Peyer's patch (tissue), 4 donors: ENCODE measurements at regions not wholly inside any gene's neighbourhood (a gene's known extent, or its start where the extent isn't known, plus 50 kb on each side); places are given as distances from the start of the nearest gene placed in this dataset.
"Not testable (repeated sequence)": the region's sequence is repeated elsewhere in the genome, so short reads cannot be mapped to it uniquely, and the experiment has no call there.

Experiments
- DNase-seq, 3 donors: peaks; one replicate each; pipeline ENCODE4 v3.0.0-alpha.2; 2017 to 2019
- H3K27ac ChIP-seq, 4 donors: fragments of 200-600 bp; sonication (generic); one replicate each; pipeline ENCODE4 v1.5.1; 2016 to 2019
- H3K27me3 ChIP-seq, 2 donors: fragments of 200-600 bp; sonication (generic); one replicate each; pipeline ENCODE4 v1.5.1; 2019
- H3K36me3 ChIP-seq, 3 donors: fragments of 200-600 bp; sonication (generic); one replicate each; pipeline ENCODE4 v1.5.1; 2016 to 2019
- H3K4me1 ChIP-seq, 4 donors: fragments of 200-600 bp; sonication (generic); one replicate each; pipeline ENCODE4 v1.5.1; 2016 to 2019
- H3K4me3 ChIP-seq, 4 donors: fragments of 200-600 bp; sonication (generic); 1 replicate in 3 of 4; 2 replicates in 1 of 4; pipeline ENCODE4 v1.5.1; 2016 to 2019; ENCODE audit warnings: mild to moderate bottlenecking in 1 of 4
- H3K9me3 ChIP-seq, 4 donors: fragments of 200-600 bp; sonication (generic); one replicate each; pipeline ENCODE4 v1.5.1; 2016 to 2019; ENCODE audit warnings: mild to moderate bottlenecking in 1 of 4
- POLR2A ChIP-seq, 2 donors: fragments of 450-650 bp; IDR thresholded peaks; one replicate each; pipeline ENCODE4 v1.5.1; 2017; ENCODE audit warnings: antibody characterized with exemption in 2 of 2, mild to moderate bottlenecking in 2 of 2, moderate library complexity in 2 of 2
- TF ChIP-seq, protein P1 (sequence below), 6 experiments: fragments of 450-650 bp in 4 of 6; fragments of 200-600 bp in 2 of 6; sonication (generic) in 1 of 6; IDR thresholded peaks; one replicate each; pipeline ENCODE4 v1.5.1; 2017 to 2019; ENCODE audit warnings: antibody characterized with exemption in 6 of 6, mild to moderate bottlenecking in 3 of 6, moderate library complexity in 1 of 6

DNA sequence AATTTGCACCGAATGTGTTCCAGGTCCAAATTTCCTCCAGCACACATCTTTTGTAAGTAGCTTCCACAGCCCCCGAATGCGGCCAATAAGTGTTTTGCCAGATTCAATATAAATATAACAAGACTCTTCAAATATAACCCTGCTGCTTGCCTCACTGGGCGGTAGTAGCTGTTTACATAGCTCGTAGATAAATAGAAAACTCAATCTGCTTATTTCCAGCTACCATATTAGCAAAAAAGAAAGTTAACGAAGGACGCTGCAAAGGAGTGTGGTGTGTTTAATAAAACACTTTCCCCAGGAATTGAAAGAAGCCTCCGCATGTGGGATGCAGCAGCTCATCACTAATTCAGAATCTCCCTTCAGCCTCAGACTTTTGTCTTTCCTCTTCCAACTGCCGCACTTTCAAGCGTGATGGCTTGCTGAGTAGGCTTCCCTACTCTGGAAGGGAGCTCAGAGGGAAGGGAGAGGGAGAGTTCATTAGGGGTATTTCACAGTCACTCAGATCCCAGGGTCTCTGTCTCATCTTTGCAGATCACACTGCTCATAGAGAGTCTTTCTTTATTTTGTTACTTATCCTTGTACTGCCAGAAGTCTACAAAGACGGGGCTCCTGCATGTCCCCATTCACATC lies 367.0 kb downstream of the RND3 start:
- no peak for TF ChIP-seq POLR2A (IDR thresholded peaks at IDR 0.05)
- TF ChIP-seq, protein P1, sequence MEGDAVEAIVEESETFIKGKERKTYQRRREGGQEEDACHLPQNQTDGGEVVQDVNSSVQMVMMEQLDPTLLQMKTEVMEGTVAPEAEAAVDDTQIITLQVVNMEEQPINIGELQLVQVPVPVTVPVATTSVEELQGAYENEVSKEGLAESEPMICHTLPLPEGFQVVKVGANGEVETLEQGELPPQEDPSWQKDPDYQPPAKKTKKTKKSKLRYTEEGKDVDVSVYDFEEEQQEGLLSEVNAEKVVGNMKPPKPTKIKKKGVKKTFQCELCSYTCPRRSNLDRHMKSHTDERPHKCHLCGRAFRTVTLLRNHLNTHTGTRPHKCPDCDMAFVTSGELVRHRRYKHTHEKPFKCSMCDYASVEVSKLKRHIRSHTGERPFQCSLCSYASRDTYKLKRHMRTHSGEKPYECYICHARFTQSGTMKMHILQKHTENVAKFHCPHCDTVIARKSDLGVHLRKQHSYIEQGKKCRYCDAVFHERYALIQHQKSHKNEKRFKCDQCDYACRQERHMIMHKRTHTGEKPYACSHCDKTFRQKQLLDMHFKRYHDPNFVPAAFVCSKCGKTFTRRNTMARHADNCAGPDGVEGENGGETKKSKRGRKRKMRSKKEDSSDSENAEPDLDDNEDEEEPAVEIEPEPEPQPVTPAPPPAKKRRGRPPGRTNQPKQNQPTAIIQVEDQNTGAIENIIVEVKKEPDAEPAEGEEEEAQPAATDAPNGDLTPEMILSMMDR (IDR thresholded peaks at IDR 0.05) = no peak
- H3K27ac ChIP-seq = no peak overlapping the region

DNA sequence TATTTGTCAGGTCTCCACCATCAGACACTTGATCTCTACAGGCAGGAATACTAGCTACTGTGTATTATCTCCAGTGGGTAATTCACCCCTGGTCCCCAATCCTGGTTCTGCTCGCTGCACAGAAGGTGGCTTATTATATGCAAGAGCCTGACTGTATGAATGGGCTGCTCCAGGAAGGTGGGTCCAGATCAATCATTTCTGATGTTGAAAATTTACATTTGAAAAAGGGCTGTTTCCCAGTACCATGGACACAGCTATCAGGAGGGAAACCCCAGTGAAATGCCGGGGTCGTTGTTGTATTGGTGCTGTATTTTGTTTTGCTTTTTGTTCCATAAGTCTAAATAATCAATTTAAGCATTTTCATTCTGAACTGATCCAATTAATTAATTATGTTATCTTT lies 367.6 kb downstream of the RND3 start:
- Histone ChIP-seq H3K4me1 (no peaks in the 10 kb centered on the region), H3K4me3 (no peak overlapping the region), H3K36me3 (no peaks in the 10 kb centered on the region), H3K27me3 (no peaks in the 10 kb centered on the region), H3K9me3 (no peaks in the 10 kb centered on the region), H3K27ac (no peak overlapping the region)
- TF ChIP-seq, protein P1 (IDR thresholded peaks at IDR 0.05) = no peak
- TF ChIP-seq POLR2A (IDR thresholded peaks at IDR 0.05) = no peak
- DNase-seq = no peak

More for the DNA sequence above, 367.0 kb downstream of the RND3 start:
- DNase-seq = no peak
- Histone ChIP-seq H3K4me1 (no peaks in the 10 kb centered on the region), H3K27me3 (no peaks in the 10 kb centered on the region), H3K4me3 (no peak overlapping the region), H3K36me3 (no peaks in the 10 kb centered on the region), H3K9me3 (no peaks in the 10 kb centered on the region)

DNA sequence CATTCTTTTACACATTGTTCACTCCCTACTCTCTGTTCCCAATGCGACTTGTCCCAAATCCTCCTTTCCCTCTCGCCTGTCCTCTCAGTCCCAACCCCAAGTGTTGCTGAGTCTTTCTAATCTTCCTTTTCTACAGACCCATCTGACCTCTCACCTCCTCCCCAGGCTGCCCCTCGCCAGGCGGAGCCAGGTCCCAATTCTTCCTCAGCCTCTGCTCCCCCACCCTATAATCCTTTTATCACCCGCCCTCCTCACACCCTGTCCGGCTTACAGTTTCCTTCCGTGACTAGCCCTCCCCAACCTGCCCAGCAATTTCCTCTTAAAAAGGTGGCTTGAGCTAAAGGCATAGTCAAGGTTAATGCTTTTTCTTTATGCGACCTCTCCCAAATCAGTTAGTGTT lies 373.4 kb downstream of the RND3 start:
- H3K4me1 ChIP-seq, H3K27me3 ChIP-seq, DNase-seq, H3K9me3 ChIP-seq, H3K27ac ChIP-seq, H3K36me3 ChIP-seq, H3K4me3 ChIP-seq: not testable (repeated sequence)

DNA sequence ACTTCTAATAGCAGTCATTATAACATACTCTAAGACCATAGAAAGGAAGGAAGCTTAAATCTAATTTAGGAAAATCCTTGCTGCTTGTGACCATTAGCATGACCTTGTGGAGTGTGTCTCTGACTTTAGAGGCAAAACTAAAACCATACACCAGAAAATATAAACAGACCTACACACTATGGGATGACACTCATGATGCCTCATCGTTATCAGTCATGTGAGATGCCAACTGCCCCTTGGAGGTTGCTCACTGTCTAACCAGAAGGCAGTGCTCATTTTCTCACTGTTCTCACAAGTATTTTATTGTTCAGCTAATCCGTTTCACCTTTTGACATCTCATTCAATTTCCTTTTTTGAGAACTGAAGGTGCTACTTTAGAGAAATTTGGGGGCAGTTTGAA lies 376.9 kb downstream of the RND3 start:
- Histone ChIP-seq H3K27ac (no peak overlapping the region), H3K4me1 (no peaks in the 10 kb centered on the region), H3K9me3 (no peaks in the 10 kb centered on the region), H3K36me3 (no peaks in the 10 kb centered on the region), H3K4me3 (no peak overlapping the region), H3K27me3 (no peaks in the 10 kb centered on the region)
- TF ChIP-seq, protein P1 (IDR thresholded peaks at IDR 0.05) = no peak
- TF ChIP-seq POLR2A (IDR thresholded peaks at IDR 0.05) = no peak
- no peak for DNase-seq

DNA sequence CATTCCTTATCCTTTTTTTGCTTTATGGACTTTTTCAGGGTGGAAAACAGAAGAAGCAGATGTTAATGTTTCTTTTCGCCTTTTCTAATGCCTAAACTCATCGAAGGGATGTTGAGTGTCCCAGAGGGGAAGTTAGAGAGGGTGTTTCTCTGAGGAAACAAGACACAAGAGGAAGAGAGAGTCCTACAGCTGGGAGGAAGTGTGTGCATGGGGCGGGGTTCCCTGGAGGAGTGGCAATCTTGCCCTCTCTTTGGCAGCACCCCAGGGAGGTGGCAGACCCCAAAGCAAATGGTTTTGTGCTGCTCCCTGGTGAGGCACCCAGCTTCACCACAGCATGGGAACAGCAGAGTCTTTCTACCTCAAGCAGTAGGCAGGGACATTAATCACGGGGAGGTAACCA lies 377.6 kb downstream of the RND3 start:
- Histone ChIP-seq H3K36me3 (no peaks in the 10 kb centered on the region), H3K27me3 (no peaks in the 10 kb centered on the region), H3K27ac (no peak overlapping the region), H3K9me3 (no peaks in the 10 kb centered on the region), H3K4me3 (no peak overlapping the region), H3K4me1 (no peaks in the 10 kb centered on the region)
- no peak for DNase-seq
- TF ChIP-seq, protein P1 (IDR thresholded peaks at IDR 0.05) = no peak
- TF ChIP-seq POLR2A (IDR thresholded peaks at IDR 0.05) = no peak

DNA sequence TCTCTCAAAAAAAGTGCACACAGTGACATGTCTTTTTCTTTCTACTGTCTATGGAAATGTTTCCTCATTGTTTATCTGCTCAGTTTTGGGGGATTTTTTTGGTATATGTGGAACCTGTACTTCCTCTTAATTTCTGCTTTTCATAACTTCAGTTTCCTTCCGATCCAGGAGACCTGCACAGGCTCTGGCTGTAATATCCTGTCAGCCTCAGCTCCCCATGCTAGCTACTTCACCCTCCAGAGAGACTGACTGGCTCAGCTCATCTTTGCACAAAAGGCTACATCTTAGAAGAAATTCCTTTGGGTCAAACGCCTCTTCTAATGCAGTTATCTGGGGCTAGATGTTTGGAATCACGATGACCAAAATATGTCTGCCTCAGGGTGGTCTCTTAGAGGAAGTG lies 378.4 kb downstream of the RND3 start:
- H3K9me3 ChIP-seq = no peaks in the 10 kb centered on the region
- no peak overlapping the region for H3K27ac ChIP-seq
- H3K27me3 ChIP-seq = no peaks in the 10 kb centered on the region
- no peak overlapping the region for H3K4me3 ChIP-seq
- no peak for DNase-seq
- no peaks in the 10 kb centered on the region for H3K36me3 ChIP-seq
- H3K4me1 ChIP-seq = no peaks in the 10 kb centered on the region
- no peak for TF ChIP-seq POLR2A (IDR thresholded peaks at IDR 0.05)

DNA sequence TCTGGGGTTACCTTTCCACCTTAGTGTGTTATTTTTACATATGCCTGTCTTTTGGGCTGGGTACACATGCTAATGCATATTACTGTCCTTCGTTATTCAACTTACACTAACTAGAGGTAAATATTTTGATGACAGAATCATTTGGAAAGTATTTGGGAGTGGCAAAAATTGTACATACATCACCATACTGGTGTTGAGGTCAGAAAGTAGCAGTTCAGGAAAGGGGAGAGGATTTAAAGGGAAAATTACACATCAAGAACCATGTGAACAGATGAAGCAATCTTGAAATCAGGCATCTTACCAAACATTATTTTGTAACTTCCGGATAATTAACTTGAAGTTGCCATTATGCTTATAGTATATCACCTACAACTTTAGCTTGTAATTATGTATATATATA lies 379.7 kb downstream of the RND3 start:
- no peak overlapping the region for H3K27ac ChIP-seq
- TF ChIP-seq, protein P1 (IDR thresholded peaks at IDR 0.05) = no peak
- TF ChIP-seq POLR2A (IDR thresholded peaks at IDR 0.05) = no peak
- H3K4me1 ChIP-seq = no peaks in the 10 kb centered on the region
- no peaks in the 10 kb centered on the region for H3K9me3 ChIP-seq
- no peaks in the 10 kb centered on the region for H3K27me3 ChIP-seq
- H3K36me3 ChIP-seq = no peaks in the 10 kb centered on the region
- DNase-seq = no peak
- no peak overlapping the region for H3K4me3 ChIP-seq
